HCT116 (cell line): ENCODE measurements at regions not wholly inside any gene's neighbourhood (a gene's known extent, or its start where the extent isn't known, plus 50 kb on each side); places are given as distances from the start of the nearest gene placed in this dataset.

Experiments used
- ATAC-seq: fragments of 200-7000 bp; cut with Tn5 transposase; 2 replicates; pipeline ENCODE4 v1.9.1; 2020; ENCODE audit warnings: mild to moderate bottlenecking, moderate library complexity
- BruUV-seq: library from RNA; stranded (reverse); fragments of 400-500 nt; replicated peaks from 2 replicates; lab custom pipeline; 2021; lab: Mats Ljungman, UMichigan
- CTCF ChIA-PET: fragments of 300-600 bp; sonication (Branson Sonifier 250); formaldehyde crosslinking; loops from one replicate; lab custom pipeline; 2021; ENCODE audit warnings: antibody characterized with exemption; lab: Charles Lee
- POLR2A ChIA-PET: fragments of 300-600, 350-600 bp; sonication (Branson Sonifier 250); formaldehyde crosslinking; loops from one replicate; lab custom pipeline; 2021; ENCODE audit warnings: antibody characterized with exemption; lab: Charles Lee
- RAD21 ChIA-PET, 2 experiments: fragments of 300-600 bp; sonication (Branson Sonifier 250); formaldehyde crosslinking; loops; one replicate each; lab custom pipeline; 2023; ENCODE audit warnings: low total read pairs in 2 of 2; ENCODE audit not compliant: uncharacterized antibody in 2 of 2, unreplicated experiment in 2 of 2, low non-redundant PET in 1 of 2; lab: Charles Lee
- DNase-seq: peaks from one replicate; pipeline ENCODE4 v3.0.0-alpha.2; 2010; ENCODE audit warnings: low read depth, low spot score
- H2AFZ ChIP-seq: fragments of 200-600 bp; shearing (Covaris generic), sonication (generic); 2 replicates; pipeline ENCODE4 v1.6.1; 2017; ENCODE audit warnings: low read depth, mixed run types, mixed read lengths, antibody characterized with exemption, low read length; ENCODE audit not compliant: poor library complexity, severe bottlenecking
- H3K27ac ChIP-seq: 2 replicates; pipeline ENCODE4 v1.5.1; 2012; ENCODE audit warnings: low read depth, low read length
- H3K27me3 ChIP-seq: fragments of 200-600 bp; sonication (generic); 2 replicates; pipeline ENCODE4 v1.6.1; 2016; ENCODE audit warnings: mixed run types, low read length, mixed read lengths; ENCODE audit not compliant: insufficient read depth
- H3K36me3 ChIP-seq, 2 experiments: fragments of 200-500 bp in 1 of 2; fragments of 200-600 bp in 1 of 2; sonication (Bioruptor generic) in 1 of 2; sonication (generic) in 1 of 2; 2 replicates each; pipeline versions ENCODE4 v1.5.1 to v1.6.1; 2014 to 2016; ENCODE audit warnings: low read length in 2 of 2, inconsistent platforms in 1 of 2, mixed read lengths in 1 of 2, mixed run types in 1 of 2; ENCODE audit not compliant: insufficient read depth in 2 of 2, control insufficient read depth in 1 of 2
- H3K4me1 ChIP-seq, 2 experiments: fragments of 200-600 bp in 1 of 2; sonication (generic) in 1 of 2; 2 replicates each; pipeline versions ENCODE4 v1.5.1 to v1.6.1; 2012 to 2017; ENCODE audit warnings: low read length in 2 of 2, inconsistent platforms in 1 of 2, mild to moderate bottlenecking in 1 of 2, mixed read lengths in 1 of 2, mixed run types in 1 of 2, moderate library complexity in 1 of 2; ENCODE audit not compliant: insufficient read depth in 2 of 2, control insufficient read depth in 1 of 2
- H3K4me2 ChIP-seq: fragments of 200-600 bp; sonication (generic); 2 replicates; pipeline ENCODE4 v1.6.1; 2017; ENCODE audit warnings: mixed run types, low read length, mixed read lengths
- H3K4me3 ChIP-seq, 2 experiments: fragments of 200-600 bp in 1 of 2; sonication (generic) in 1 of 2; replicated peaks in 1 of 2; 2 replicates each; pipeline ENCODE4 v1.5.1; 2011 to 2016; ENCODE audit warnings: low read length in 2 of 2, control low read depth in 1 of 2, low read depth in 1 of 2, mild to moderate bottlenecking in 1 of 2, mixed read lengths in 1 of 2, mixed run types in 1 of 2
- H3K79me2 ChIP-seq: fragments of 200-600 bp; sonication (generic); 2 replicates; pipeline ENCODE4 v1.6.1; 2017; ENCODE audit warnings: mild to moderate bottlenecking, mixed run types, low read length, moderate library complexity, mixed read lengths; ENCODE audit not compliant: insufficient read depth
- H3K9ac ChIP-seq: fragments of 200-600 bp; sonication (generic); 2 replicates; pipeline ENCODE4 v1.6.1; 2016; ENCODE audit warnings: low read length, mixed read lengths
- H3K9me2 ChIP-seq: fragments of 200-600 bp; sonication (generic), shearing (Covaris generic); 2 replicates; pipeline ENCODE4 v1.6.1; 2017; ENCODE audit warnings: mixed run types, mild to moderate bottlenecking, moderate library complexity; ENCODE audit not compliant: insufficient read depth
- H3K9me3 ChIP-seq, 2 experiments: fragments of 200-500 bp in 1 of 2; fragments of 200-600 bp in 1 of 2; sonication (Bioruptor generic) in 1 of 2; sonication (generic) in 1 of 2; 2 replicates each; pipeline ENCODE4 v1.6.1; 2014 to 2017; ENCODE audit warnings: low read length in 2 of 2, mixed read lengths in 2 of 2, inconsistent platforms in 1 of 2, low read depth in 1 of 2, mild to moderate bottlenecking in 1 of 2, mixed run types in 1 of 2, moderate library complexity in 1 of 2; ENCODE audit not compliant: control insufficient read depth in 1 of 2, insufficient read depth in 1 of 2
- H4K20me1 ChIP-seq: fragments of 200-600 bp; sonication (generic), shearing (Covaris generic); 2 replicates; pipeline ENCODE4 v1.6.1; 2017; ENCODE audit warnings: mixed run types, mild to moderate bottlenecking, moderate library complexity; ENCODE audit not compliant: insufficient read depth
- CTCF ChIP-seq, 3 experiments: fragments of 200-600 bp in 1 of 3; sonication (generic) in 1 of 3; IDR thresholded peaks in 2 of 3; conservative IDR thresholded peaks in 1 of 3; 2 replicates each; pipeline ENCODE4 v1.5.1; 2012 to 2017; ENCODE audit warnings: low read depth in 2 of 3, low read length in 2 of 3, antibody characterized with exemption in 1 of 3, borderline replicate concordance in 1 of 3, control low read depth in 1 of 3, mild to moderate bottlenecking in 1 of 3, mixed read lengths in 1 of 3, mixed run types in 1 of 3, moderate library complexity in 1 of 3; ENCODE audit not compliant: insufficient read depth in 1 of 3
- ELF1 ChIP-seq: IDR thresholded peaks from 2 replicates; pipeline ENCODE4 v1.6.1; 2012; ENCODE audit warnings: low read depth, borderline replicate concordance
- EZH2phosphoT487 ChIP-seq: fragments of 200-600 bp; IDR thresholded peaks from 2 replicates; pipeline ENCODE4 v1.6.1; 2018; ENCODE audit warnings: antibody characterized with exemption, borderline replicate concordance
- MAX ChIP-seq: IDR thresholded peaks from 2 replicates; pipeline ENCODE4 v1.6.1; 2012
- RAD21 ChIP-seq: IDR thresholded peaks from 2 replicates; pipeline ENCODE4 v1.6.1; 2012; ENCODE audit warnings: low read depth, mild to moderate bottlenecking
- TCF7L2 ChIP-seq: IDR thresholded peaks from 2 replicates; pipeline ENCODE4 v1.7.0; 2011; ENCODE audit warnings: borderline replicate concordance, inconsistent platforms; ENCODE audit not compliant: insufficient read depth, insufficient read length; ENCODE audit errors: extremely low read depth
- YY1 ChIP-seq: IDR thresholded peaks from 2 replicates; pipeline ENCODE4 v1.6.1; 2011; ENCODE audit warnings: low read length, low read depth, moderate library complexity, mild to moderate bottlenecking; ENCODE audit not compliant: insufficient replicate concordance; ENCODE audit errors: extremely low read depth
- intact Hi-C: fragments of 100-400 bp; cut with micrococcal nuclease; formaldehyde crosslinking; loops from 2 replicates; pipeline ENCODE4 v1.10.0; 2022

- BruUV-seq: no TSS peak
- H3K36me3 ChIP-seq: no peaks in the 10 kb centered on the region
- H3K27me3 ChIP-seq: no peaks in the 10 kb centered on the region
- intact Hi-C loops: no loop called here
- ATAC-seq: no peak
- H3K9me3 ChIP-seq: no peaks in the 10 kb centered on the region
- CTCF ChIA-PET: no interaction called here
- H3K4me1 ChIP-seq: no peaks in the 10 kb centered on the region
- no peaks in the 10 kb centered on the region for H3K9me2 ChIP-seq
- DNase-seq: no peak
- no peak overlapping the region for H2AFZ ChIP-seq
- RAD21 ChIA-PET: no interaction called here
- H3K4me3 ChIP-seq: no peak overlapping the region
- TF ChIP-seq EZH2phosphoT487 (no peak), TCF7L2 (no peak), YY1 (no peak), ELF1 (no peak), RAD21 (peak; percentile 44), CTCF (IDR thresholded peaks at IDR 0.05 in 2 of 3, conservative IDR thresholded peaks at IDR 0.05 in 1 of 3; ENCODE audit: borderline replicate concordance in 1 of 3, insufficient read depth in 1 of 3, low read depth in 2 of 3, low read length in 2 of 3) (0 out of 6 replicates have a peak, but pooled peaks of 1 of the 3 experiments have one; percentile 13), MAX (no peak)
- TF ChIP-seq, all 23 proteins: peak for 2
- Histone ChIP-seq H4K20me1 (no peaks in the 10 kb centered on the region), H3K79me2 (no peaks in the 10 kb centered on the region), H3K27ac (no peak overlapping the region), H3K9ac (no peak overlapping the region), H3K4me2 (no peak overlapping the region)
- POLR2A ChIA-PET: no interaction called here
These were observed 395.8 kb downstream of the NAF1 start for GRCh38 chr4:162770761-162771490.
